B cell (primary cell): ENCODE measurements at regions not wholly inside any gene's neighbourhood (a gene's known extent, or its start where the extent isn't known, plus 50 kb on each side); places are given as distances from the start of the nearest gene placed in this dataset.

Experiments used
- ATAC-seq: fragments of 200-7000 bp; cut with Tn5 transposase; one replicate; pipeline ENCODE4 v1.10.0; 2021; ENCODE audit warnings: low read depth, mild to moderate bottlenecking, moderate number of reproducible peaks, moderate library complexity
- CTCF ChIA-PET: fragments of 350-600 bp; sonication (Branson Sonifier 250); formaldehyde crosslinking; loops from one replicate; lab custom pipeline; 2021; ENCODE audit warnings: antibody characterized with exemption, inconsistent platforms; lab: Charles Lee
- POLR2A ChIA-PET: fragments of 350-600 bp; sonication (Branson Sonifier 250); formaldehyde crosslinking; loops from one replicate; lab custom pipeline; 2021; ENCODE audit warnings: antibody characterized with exemption; lab: Charles Lee
- DNase-seq: peaks from one replicate; pipeline ENCODE4 v3.0.0; 2013
- H2AFZ ChIP-seq: 2 replicates; pipeline ENCODE4 v1.6.1; 2012; ENCODE audit warnings: mild to moderate bottlenecking, low read depth, low read length; ENCODE audit not compliant: insufficient read depth, poor library complexity, severe bottlenecking
- H3K27ac ChIP-seq, 2 donors: 1 replicate in 1 of 2; 2 replicates in 1 of 2; pipeline ENCODE4 v1.5.1; 2012 to 2013; ENCODE audit warnings: low read length in 2 of 2, mild to moderate bottlenecking in 2 of 2, moderate library complexity in 1 of 2
- H3K27me3 ChIP-seq, 4 experiments: fragments of 200-600 bp in 1 of 4; sonication (generic) in 1 of 4; replicated peaks in 1 of 4; 1 replicate in 2 of 4; 2 replicates in 2 of 4; pipeline versions ENCODE4 v1.6.1 to v1.7.0; 2013 to 2016; ENCODE audit warnings: low read length in 3 of 4, mild to moderate bottlenecking in 2 of 4, mixed read lengths in 1 of 4, moderate library complexity in 1 of 4; ENCODE audit not compliant: insufficient read depth in 4 of 4, control insufficient read depth in 3 of 4; ENCODE audit errors: control extremely low read depth in 1 of 4
- H3K36me3 ChIP-seq, 2 experiments: replicated peaks in 1 of 2; 1 replicate in 1 of 2; 2 replicates in 1 of 2; pipeline versions ENCODE4 v1.6.1 to v1.7.1; 2013; ENCODE audit warnings: low read length in 1 of 2; ENCODE audit not compliant: insufficient read depth in 2 of 2, control insufficient read depth in 1 of 2; ENCODE audit errors: control extremely low read depth in 1 of 2, extremely low read depth in 1 of 2
- H3K4me1 ChIP-seq, 2 donors: fragments of 200-600 bp in 1 of 2; sonication (generic) in 1 of 2; 1 replicate in 1 of 2; 2 replicates in 1 of 2; pipeline versions ENCODE4 v1.5.1 to v1.6.1; 2013 to 2017; ENCODE audit warnings: low read length in 2 of 2; ENCODE audit not compliant: control insufficient read depth in 2 of 2, insufficient read depth in 2 of 2
- H3K4me2 ChIP-seq: replicated peaks from 2 replicates; pipeline ENCODE3; 2012; ENCODE audit warnings: mild to moderate bottlenecking, low read depth, low read length; ENCODE audit not compliant: poor library complexity, severe bottlenecking
- H3K4me3 ChIP-seq, 5 experiments: fragments of 200-600 bp in 1 of 5; sonication (generic) in 1 of 5; 1 replicate in 3 of 5; 2 replicates in 2 of 5; pipeline versions ENCODE4 v1.5.1 to v1.7.0; 2011 to 2016; ENCODE audit warnings: low read length in 4 of 5, mild to moderate bottlenecking in 4 of 5, low read depth in 2 of 5, control low read depth in 1 of 5, moderate library complexity in 1 of 5; ENCODE audit not compliant: insufficient read depth in 1 of 5; ENCODE audit errors: control extremely low read depth in 1 of 5, extremely low read depth in 1 of 5
- H3K79me2 ChIP-seq: fragments of 200-600 bp; sonication (generic); one replicate; pipeline ENCODE4 v1.6.0; 2016; ENCODE audit warnings: low read length; ENCODE audit not compliant: control insufficient read depth, insufficient read depth
- H3K9ac ChIP-seq: fragments of 200-600 bp; sonication (generic); 2 replicates; pipeline ENCODE4 v1.6.1; 2017; ENCODE audit warnings: mild to moderate bottlenecking, low read length, moderate library complexity
- H3K9me3 ChIP-seq, 3 donors: one replicate each; pipeline versions ENCODE4 v1.6.1 to v1.7.1; 2013; ENCODE audit warnings: low read length in 2 of 3; ENCODE audit not compliant: control insufficient read depth in 2 of 3, insufficient read depth in 1 of 3; ENCODE audit errors: control extremely low read depth in 1 of 3
- H4K20me1 ChIP-seq: 2 replicates; pipeline ENCODE4 v1.6.0; 2012; ENCODE audit warnings: mild to moderate bottlenecking, low read length; ENCODE audit not compliant: insufficient read depth, control insufficient read depth, poor library complexity, severe bottlenecking
- H3K27ac Mint-ChIP-seq: one replicate; pipeline ENCODE4 v1.8.0; 2021; ENCODE audit warnings: mixed read lengths
- H3K27me3 Mint-ChIP-seq: one replicate; pipeline ENCODE4 v1.8.0; 2021; ENCODE audit warnings: mixed read lengths
- H3K4me1 Mint-ChIP-seq: one replicate; pipeline ENCODE4 v1.8.0; 2021; ENCODE audit warnings: mixed read lengths
- H3K4me3 Mint-ChIP-seq: one replicate; pipeline ENCODE4 v1.8.0; 2021; ENCODE audit warnings: mixed read lengths
- H3K9me3 Mint-ChIP-seq: one replicate; pipeline ENCODE4 v1.8.0; 2022; ENCODE audit warnings: mixed read lengths; ENCODE audit not compliant: insufficient read depth
- EZH2 ChIP-seq: IDR thresholded peaks from 2 replicates; pipeline ENCODE4 v1.6.1; 2012; ENCODE audit warnings: borderline replicate concordance, low read depth, mild to moderate bottlenecking, moderate library complexity, low read length; ENCODE audit not compliant: insufficient read depth, poor library complexity, severe bottlenecking
- WGBS: methylation state at CpG from one replicate; pipeline ENCODE4 v1.1.5; 2013; ENCODE audit warnings: missing lambda C conversion rate; ENCODE audit not compliant: insufficient coverage; 5-methylcytosine and 5-hydroxymethylcytosine counted together
- intact Hi-C: fragments of 100-400 bp; cut with micrococcal nuclease; formaldehyde crosslinking; loops from one replicate; pipeline ENCODE4 v1.10.0; 2022
- TF ChIP-seq, protein P1 (sequence below): fragments of 200-600 bp; IDR thresholded peaks from one replicate; pipeline ENCODE4 v1.8.0; 2022; ENCODE audit warnings: antibody characterized with exemption, mild to moderate bottlenecking

DNA sequence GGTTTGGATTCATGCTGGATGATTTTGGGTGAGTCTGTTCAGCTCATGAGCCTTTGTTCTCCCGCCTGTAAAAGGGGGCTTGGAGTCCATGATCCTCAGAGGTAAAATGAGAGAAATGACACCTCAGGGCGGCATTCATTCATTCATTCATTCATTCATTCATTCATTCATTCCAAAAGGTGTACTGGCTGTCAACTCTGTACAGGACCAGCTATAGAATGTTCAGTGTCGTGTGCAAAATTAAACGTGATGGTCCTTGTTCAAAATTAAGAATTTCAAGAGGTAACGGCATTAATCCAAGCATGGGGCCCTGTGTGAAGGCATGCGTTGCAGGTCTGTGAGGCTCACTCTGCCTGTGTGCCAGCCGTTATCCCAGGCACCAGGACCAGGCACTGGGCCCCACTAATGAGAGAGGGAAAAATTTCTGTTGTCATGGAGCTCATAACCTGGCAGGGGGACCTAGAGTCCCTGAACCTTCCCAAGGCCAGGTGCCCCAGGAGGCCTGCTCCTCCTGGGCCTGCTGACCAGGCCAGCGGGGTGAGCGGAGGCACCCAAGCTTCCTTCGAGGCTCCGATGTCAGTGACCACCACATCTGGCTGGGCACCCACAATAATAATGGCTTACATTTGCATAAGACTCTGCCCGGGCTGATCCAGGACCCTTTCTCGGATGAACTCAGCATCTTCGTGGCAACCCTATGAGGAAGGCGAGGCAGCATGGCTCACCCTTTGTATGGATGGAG is 53.2 kb downstream of the CEBPB start:
- POLR2A ChIA-PET = no interaction called here
- no peaks in the 10 kb centered on the region for H3K9me3 Mint-ChIP-seq
- Histone ChIP-seq H3K4me2 (no peak overlapping the region), H3K4me3 (no peak overlapping the region), H4K20me1 (no peaks in the 10 kb centered on the region), H3K9ac (no peak overlapping the region), H3K36me3 (no peaks in the 10 kb centered on the region), H3K9me3 (no peaks in the 10 kb centered on the region), H2AFZ (no peak overlapping the region), H3K4me1 (no peaks in the 10 kb centered on the region), H3K79me2 (no peaks in the 10 kb centered on the region), H3K27ac (no peak overlapping the region), H3K27me3 (no peaks in the 10 kb centered on the region)
- no peaks in the 10 kb centered on the region for H3K4me1 Mint-ChIP-seq
- H3K27me3 Mint-ChIP-seq = peaks cover 24% of the 10 kb centered on the region
- H3K27ac Mint-ChIP-seq = no peak overlapping the region
- CTCF ChIA-PET = interaction anchor here (0.6 kb wide), 1 partner anchor 210 kb away, joined by 4 read pairs; no protein-coding TSS in a partner anchor
- no peak overlapping the region for H3K4me3 Mint-ChIP-seq
- ATAC-seq (no peak), DNase-seq (no peak)
- WGBS = 96% methylated on average over 13 of the region's 15 CpGs
- intact Hi-C loops = no loop called here
- TF ChIP-seq EZH2 = no peak
- TF ChIP-seq, protein P1, sequence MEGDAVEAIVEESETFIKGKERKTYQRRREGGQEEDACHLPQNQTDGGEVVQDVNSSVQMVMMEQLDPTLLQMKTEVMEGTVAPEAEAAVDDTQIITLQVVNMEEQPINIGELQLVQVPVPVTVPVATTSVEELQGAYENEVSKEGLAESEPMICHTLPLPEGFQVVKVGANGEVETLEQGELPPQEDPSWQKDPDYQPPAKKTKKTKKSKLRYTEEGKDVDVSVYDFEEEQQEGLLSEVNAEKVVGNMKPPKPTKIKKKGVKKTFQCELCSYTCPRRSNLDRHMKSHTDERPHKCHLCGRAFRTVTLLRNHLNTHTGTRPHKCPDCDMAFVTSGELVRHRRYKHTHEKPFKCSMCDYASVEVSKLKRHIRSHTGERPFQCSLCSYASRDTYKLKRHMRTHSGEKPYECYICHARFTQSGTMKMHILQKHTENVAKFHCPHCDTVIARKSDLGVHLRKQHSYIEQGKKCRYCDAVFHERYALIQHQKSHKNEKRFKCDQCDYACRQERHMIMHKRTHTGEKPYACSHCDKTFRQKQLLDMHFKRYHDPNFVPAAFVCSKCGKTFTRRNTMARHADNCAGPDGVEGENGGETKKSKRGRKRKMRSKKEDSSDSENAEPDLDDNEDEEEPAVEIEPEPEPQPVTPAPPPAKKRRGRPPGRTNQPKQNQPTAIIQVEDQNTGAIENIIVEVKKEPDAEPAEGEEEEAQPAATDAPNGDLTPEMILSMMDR = no peak

DNA sequence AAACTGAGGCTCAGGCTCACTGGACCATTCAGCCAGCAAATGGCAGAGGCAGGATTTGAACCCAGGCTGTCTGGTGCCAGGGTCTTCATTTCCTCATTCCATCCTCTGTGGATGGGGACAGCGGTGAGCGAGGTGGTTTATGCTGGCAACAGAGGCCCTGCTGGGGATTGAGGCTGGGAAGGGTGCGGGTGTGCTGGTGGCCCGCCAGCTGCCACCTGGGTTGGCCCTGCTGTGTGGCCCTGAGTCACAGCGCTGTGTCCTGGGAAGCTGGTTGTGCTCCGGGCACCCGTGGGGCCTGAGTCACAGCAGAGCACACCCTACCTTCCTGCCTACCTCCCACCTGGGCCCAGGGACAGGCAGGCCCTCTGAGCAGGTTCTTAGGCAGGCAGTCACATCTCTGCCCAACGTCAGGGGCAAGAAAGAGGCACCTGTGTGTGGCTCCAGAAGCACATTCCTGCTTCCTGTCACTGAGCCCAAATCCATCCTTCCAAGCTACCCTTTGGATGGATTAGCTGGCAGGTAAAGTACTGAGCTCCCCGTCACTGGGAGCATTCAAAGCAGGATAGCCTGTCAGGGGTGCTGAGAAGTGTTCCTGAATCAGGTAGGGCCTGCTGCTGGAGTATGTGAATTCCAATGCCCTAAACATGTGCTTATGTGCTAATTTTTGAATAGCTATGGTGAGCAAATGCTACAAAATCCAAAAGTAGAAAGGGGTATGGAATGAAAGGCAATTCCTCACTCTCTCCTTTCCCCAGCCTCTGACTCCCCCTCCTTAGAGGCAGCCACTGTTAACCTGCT is 53.9 kb downstream of the CEBPB start:
- Histone ChIP-seq H3K4me3 (no peak overlapping the region), H3K9me3 (no peaks in the 10 kb centered on the region), H2AFZ (no peak overlapping the region), H4K20me1 (no peaks in the 10 kb centered on the region), H3K9ac (no peak overlapping the region), H3K36me3 (no peaks in the 10 kb centered on the region), H3K4me1 (no peaks in the 10 kb centered on the region), H3K4me2 (no peak overlapping the region), H3K27ac (no peak overlapping the region), H3K27me3 (no peaks in the 10 kb centered on the region), H3K79me2 (no peaks in the 10 kb centered on the region)
- DNase-seq (no peak), ATAC-seq (no peak)
- peaks cover 20% of the 10 kb centered on the region for H3K27me3 Mint-ChIP-seq
- no peaks in the 10 kb centered on the region for H3K4me1 Mint-ChIP-seq
- no peak overlapping the region for H3K27ac Mint-ChIP-seq
- intact Hi-C loops = no loop called here
- no peak for TF ChIP-seq EZH2
- TF ChIP-seq, protein P1 = no peak
- 81% methylated on average over 8 of the region's 9 CpGs for WGBS
- POLR2A ChIA-PET = no interaction called here
- CTCF ChIA-PET = no interaction called here
- no peaks in the 10 kb centered on the region for H3K9me3 Mint-ChIP-seq
- no peak overlapping the region for H3K4me3 Mint-ChIP-seq
